ENCODE measurements at regions not wholly inside any gene's neighbourhood (a gene's known extent, or its start where the extent isn't known, plus 50 kb on each side); places are given as distances from the start of the nearest gene placed in this dataset.

- DNase-seq, result no peak
Measured at GRCh38 chr20:55242853-55243252, 762.5 kb downstream of the CBLN4 start.

- DNase-seq, result no peak
Measured at GRCh38 chr20:55239269-55239668, 763.9 kb downstream of the DOK5 start.

GRCh38 chr20:55232647-55233046, 757.3 kb downstream of the DOK5 start:
- DNase-seq, result no peak

GRCh38 chr20:55229451-55229850, 754.1 kb downstream of the DOK5 start:
- no peak for DNase-seq

GRCh38 chr20:55216525-55217242, 741.3 kb downstream of the DOK5 start:
- DNase-seq, result no peak

GRCh38 chr20:55213653-55214052, 738.3 kb downstream of the DOK5 start:
- DNase-seq, result no peak

- no peak for DNase-seq
Measured at GRCh38 chr20:55211481-55211880, 736.1 kb downstream of the DOK5 start.

GRCh38 chr20:55205665-55206064, 730.3 kb downstream of the DOK5 start:
- DNase-seq, result no peak

- DNase-seq, result no peak
Measured at GRCh38 chr20:55200317-55200716, 724.9 kb downstream of the DOK5 start.

GRCh38 chr20:55194947-55195346, 719.6 kb downstream of the DOK5 start:
- no peak for DNase-seq

GRCh38 chr20:55186228-55186627, 710.8 kb downstream of the DOK5 start:
- no peak for DNase-seq

GRCh38 chr20:55175081-55175480, 699.7 kb downstream of the DOK5 start:
- DNase-seq, result no peak

GRCh38 chr20:55174635-55175034, 699.2 kb downstream of the DOK5 start:
- no peak for DNase-seq

GRCh38 chr20:55174172-55174571, 698.8 kb downstream of the DOK5 start:
- no peak for DNase-seq

- DNase-seq, result no peak
Measured at GRCh38 chr20:55173601-55174000, 698.2 kb downstream of the DOK5 start.

- no peak for DNase-seq
Measured at GRCh38 chr20:55172310-55173002, 697.1 kb downstream of the DOK5 start.

- DNase-seq, result no peak
Measured at GRCh38 chr20:55166063-55166462, 690.7 kb downstream of the DOK5 start.

- no peak for DNase-seq
Measured at GRCh38 chr20:55160996-55161395, 685.6 kb downstream of the DOK5 start.

GRCh38 chr20:55160037-55160436, 684.6 kb downstream of the DOK5 start:
- no peak for DNase-seq

- no peak for DNase-seq
Measured at GRCh38 chr20:55159230-55159629, 683.8 kb downstream of the DOK5 start.

GRCh38 chr20:55158446-55158845, 683.1 kb downstream of the DOK5 start:
- DNase-seq, result no peak

GRCh38 chr20:55155360-55155759, 680.0 kb downstream of the DOK5 start:
- DNase-seq, result no peak

- DNase-seq, result no peak
Measured at GRCh38 chr20:55153001-55153645, 677.7 kb downstream of the DOK5 start.

- no peak for DNase-seq
Measured at GRCh38 chr20:55151171-55151570, 675.8 kb downstream of the DOK5 start.
